Activated CD4-positive, alpha-beta memory T cell treated with anti-CD3 and anti-CD28 coated beads, Interleukin-2, amount 10 ng/mL, durations not matched to agents 7 days and 5 days (primary cell): ENCODE measurements at regions not wholly inside any gene's neighbourhood (a gene's known extent, or its start where the extent isn't known, plus 50 kb on each side); places are given as distances from the start of the nearest gene placed in this dataset.
"Not testable (repeated sequence)": the region's sequence is repeated elsewhere in the genome, so short reads cannot be mapped to it uniquely, and the experiment has no call there.

ENCODE experiments used
- CTCF ChIA-PET: fragments of 350-600 bp; sonication (Branson Sonifier 250); formaldehyde crosslinking; loops from one replicate; lab custom pipeline; 2021; ENCODE audit warnings: antibody characterized with exemption, inconsistent platforms; lab: Charles Lee
- POLR2A ChIA-PET: fragments of 350-600 bp; sonication (Branson Sonifier 250); formaldehyde crosslinking; loops from one replicate; lab custom pipeline; 2021; ENCODE audit warnings: antibody characterized with exemption; lab: Charles Lee
- DNase-seq: peaks from one replicate; pipeline ENCODE4 v3.0.0-alpha.2; 2020
- H3K27ac Mint-ChIP-seq: one replicate; pipeline ENCODE4 v1.8.0; 2021; ENCODE audit warnings: mild to moderate bottlenecking, mixed read lengths
- H3K27me3 Mint-ChIP-seq: one replicate; pipeline ENCODE4 v1.8.0; 2021; ENCODE audit warnings: mixed read lengths
- H3K36me3 Mint-ChIP-seq: one replicate; pipeline ENCODE4 v1.8.0; 2021; ENCODE audit warnings: low read depth, mixed read lengths
- H3K4me1 Mint-ChIP-seq: one replicate; pipeline ENCODE4 v1.8.0; 2021; ENCODE audit warnings: mixed read lengths
- H3K4me3 Mint-ChIP-seq: one replicate; pipeline ENCODE4 v1.8.0; 2021; ENCODE audit warnings: mild to moderate bottlenecking, mixed read lengths
- H3K9me3 Mint-ChIP-seq: one replicate; pipeline ENCODE4 v1.8.0; 2021; ENCODE audit warnings: mixed read lengths

DNA sequence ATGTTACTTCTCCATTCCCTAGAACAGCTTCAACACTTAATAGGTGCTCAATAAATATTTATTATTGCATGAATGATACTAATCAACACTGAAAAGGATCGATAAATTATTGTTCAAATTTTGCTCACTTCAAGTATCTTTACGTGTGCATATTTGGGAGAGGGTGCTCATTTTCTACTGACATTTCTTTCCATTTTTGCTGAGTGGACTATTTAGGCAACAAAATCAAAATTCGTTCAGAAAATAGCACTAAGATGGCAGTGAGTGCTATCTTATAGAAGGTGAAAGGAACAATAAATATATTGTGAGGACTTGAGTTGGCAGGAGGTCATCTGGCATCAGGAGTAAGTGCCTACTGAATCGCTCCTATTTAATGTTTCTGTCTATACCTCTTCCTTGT is 501.9 kb upstream of the IRAK1BP1 start:
- no peaks in the 10 kb centered on the region for H3K9me3 Mint-ChIP-seq
- no peak overlapping the region for H3K27ac Mint-ChIP-seq
- no peak overlapping the region for H3K4me3 Mint-ChIP-seq
- ChIA-PET POLR2A (no interaction called here), CTCF (no interaction called here)
- H3K4me1 Mint-ChIP-seq = no peaks in the 10 kb centered on the region
- DNase-seq = no peak
- H3K27me3 Mint-ChIP-seq = no peaks in the 10 kb centered on the region
- no peaks in the 10 kb centered on the region for H3K36me3 Mint-ChIP-seq

DNA sequence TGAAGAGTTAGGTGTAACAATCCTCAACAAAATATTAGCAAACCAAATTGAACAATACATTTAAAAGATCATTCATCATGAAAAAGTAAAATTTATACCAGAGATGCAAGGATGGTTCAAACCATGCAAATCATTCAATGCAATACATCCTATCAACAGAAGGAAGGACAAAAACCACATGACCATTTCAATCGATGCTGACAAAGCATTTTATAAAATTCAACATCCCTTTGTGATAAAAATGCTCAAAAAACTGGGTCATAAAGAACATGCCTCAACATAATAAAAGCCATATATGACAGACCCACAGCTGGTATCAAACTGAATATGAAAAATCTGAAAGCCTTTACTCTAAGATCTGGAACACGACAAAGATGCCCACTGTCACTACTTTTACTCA is 490.3 kb upstream of the IRAK1BP1 start:
- H3K4me3 Mint-ChIP-seq = no peak overlapping the region
- DNase-seq = no peak
- ChIA-PET POLR2A (no interaction called here), CTCF (no interaction called here)
- peaks cover 8% of the 10 kb centered on the region for H3K9me3 Mint-ChIP-seq
- H3K27me3 Mint-ChIP-seq = no peaks in the 10 kb centered on the region
- H3K27ac Mint-ChIP-seq = no peak overlapping the region
- H3K4me1 Mint-ChIP-seq = no peaks in the 10 kb centered on the region
- no peaks in the 10 kb centered on the region for H3K36me3 Mint-ChIP-seq

DNA sequence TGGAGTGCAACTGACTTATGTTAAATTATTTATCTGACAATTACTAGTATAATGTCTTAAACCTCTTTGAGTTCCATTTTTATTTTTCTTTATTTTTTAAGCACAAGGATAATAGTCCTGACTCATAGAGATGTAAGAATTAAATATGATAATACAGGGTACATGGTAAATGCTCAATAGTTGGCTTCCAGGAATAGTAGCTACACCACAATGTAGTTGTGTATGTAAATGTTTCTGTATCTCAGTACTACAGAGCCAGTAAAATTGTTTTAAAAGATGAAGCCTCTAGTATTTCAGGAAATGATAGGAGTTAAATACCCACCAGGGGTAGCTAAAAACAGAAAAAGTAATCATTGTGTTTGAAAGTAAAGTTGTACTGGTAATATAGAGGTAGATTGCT is 487.4 kb upstream of the IRAK1BP1 start:
- no peaks in the 10 kb centered on the region for H3K27me3 Mint-ChIP-seq
- no peaks in the 10 kb centered on the region for H3K4me1 Mint-ChIP-seq
- no peaks in the 10 kb centered on the region for H3K9me3 Mint-ChIP-seq
- no peak overlapping the region for H3K4me3 Mint-ChIP-seq
- POLR2A ChIA-PET = no interaction called here
- no peak for DNase-seq
- no peaks in the 10 kb centered on the region for H3K36me3 Mint-ChIP-seq
- CTCF ChIA-PET = no interaction called here
- H3K27ac Mint-ChIP-seq = no peak overlapping the region

DNA sequence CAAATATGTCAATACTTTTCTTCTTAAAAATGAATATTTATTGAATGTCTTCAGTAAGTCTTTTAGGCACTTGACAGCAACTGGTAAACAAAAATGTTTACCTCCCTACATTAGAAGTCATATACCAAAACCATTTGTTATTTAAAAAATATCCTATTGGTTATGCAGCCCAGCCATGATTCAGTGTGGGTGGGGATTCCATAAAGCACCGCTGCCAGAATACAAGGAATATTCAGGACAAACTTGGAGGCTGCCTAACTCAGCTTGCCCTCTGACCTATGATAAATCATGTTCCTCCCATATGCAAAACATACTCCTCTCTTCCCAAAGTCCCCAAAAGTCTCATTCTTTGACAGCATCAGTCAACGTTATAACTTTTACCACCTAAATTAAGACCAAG is 486.8 kb upstream of the IRAK1BP1 start:
- no peaks in the 10 kb centered on the region for H3K27me3 Mint-ChIP-seq
- CTCF ChIA-PET = no interaction called here
- no peaks in the 10 kb centered on the region for H3K4me1 Mint-ChIP-seq

DNA sequence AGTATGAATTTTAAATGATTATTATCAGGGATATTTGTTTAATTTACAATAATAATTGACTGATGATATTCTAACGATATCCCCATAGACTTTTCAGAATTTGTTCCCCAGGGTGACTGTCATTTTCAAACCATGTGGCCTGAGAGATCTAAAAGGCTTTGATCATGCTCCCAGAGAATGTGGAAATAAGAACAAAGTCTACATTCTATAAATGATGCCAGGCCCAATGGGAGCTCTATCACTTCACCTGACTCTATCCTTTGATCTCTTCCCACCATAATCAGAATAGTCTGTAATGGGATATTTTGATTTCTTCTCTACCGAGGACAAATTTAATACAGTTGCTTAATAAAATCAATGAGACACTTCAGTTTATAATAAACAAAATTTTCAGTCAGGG is 483.4 kb upstream of the IRAK1BP1 start:
- Mint-ChIP-seq H3K4me1 (no peaks in the 10 kb centered on the region), H3K27ac (no peak overlapping the region), H3K27me3 (no peaks in the 10 kb centered on the region), H3K4me3 (no peak overlapping the region), H3K36me3 (no peaks in the 10 kb centered on the region), H3K9me3 (peaks cover 20% of the 10 kb centered on the region)
- ChIA-PET POLR2A (no interaction called here), CTCF (no interaction called here)
- DNase-seq = no peak

More for the DNA sequence above, 486.8 kb upstream of the IRAK1BP1 start:
- H3K36me3 Mint-ChIP-seq = no peaks in the 10 kb centered on the region
- no peak for DNase-seq
- peaks cover 4% of the 10 kb centered on the region for H3K9me3 Mint-ChIP-seq
- H3K4me3 Mint-ChIP-seq = no peak overlapping the region
- H3K27ac Mint-ChIP-seq = no peak overlapping the region
- POLR2A ChIA-PET = no interaction called here

DNA sequence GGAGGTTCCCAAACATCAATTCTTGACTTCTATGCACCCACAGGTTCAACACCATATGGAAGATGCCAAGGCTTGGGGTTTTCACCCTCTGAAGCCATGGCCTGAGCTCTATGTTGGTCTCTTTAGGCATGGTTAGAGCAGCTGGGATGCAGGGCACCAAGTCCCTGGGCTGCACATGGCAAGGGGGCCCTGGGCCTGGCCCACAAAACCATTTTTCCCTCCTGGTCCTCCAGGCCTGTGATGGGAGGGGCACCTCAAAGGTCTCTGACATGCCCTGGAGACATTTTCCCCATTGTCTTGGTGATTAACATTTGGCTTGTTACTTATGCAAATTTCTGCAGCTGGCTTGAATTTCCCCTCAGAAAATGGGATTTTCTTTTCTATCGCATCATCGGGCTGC is 480.5 kb upstream of the IRAK1BP1 start:
- POLR2A ChIA-PET, H3K36me3 Mint-ChIP-seq, DNase-seq, H3K4me1 Mint-ChIP-seq, H3K4me3 Mint-ChIP-seq, H3K27me3 Mint-ChIP-seq, CTCF ChIA-PET, H3K27ac Mint-ChIP-seq: not testable (repeated sequence)
- H3K9me3 Mint-ChIP-seq = peaks cover 26% of the 10 kb centered on the region

DNA sequence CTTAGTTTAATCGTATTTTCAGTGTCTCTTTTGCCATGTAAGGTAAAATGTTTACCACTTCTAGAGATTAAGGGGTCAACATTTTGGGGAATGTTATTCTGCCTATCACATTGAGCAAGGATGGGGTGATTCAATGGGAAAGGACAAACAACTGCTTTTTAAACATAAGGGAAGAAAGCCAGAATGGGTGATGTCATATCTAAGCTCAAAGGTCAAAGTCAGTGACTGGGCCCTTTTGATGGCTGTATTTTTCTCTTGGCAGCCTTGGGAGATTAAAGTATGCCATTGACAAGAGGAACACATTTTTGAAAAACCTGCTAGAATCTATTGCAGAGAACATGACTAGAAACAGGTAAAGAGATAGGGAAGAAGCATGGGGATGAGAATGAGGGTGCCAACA is 477.3 kb upstream of the IRAK1BP1 start:
- no peak overlapping the region for H3K4me3 Mint-ChIP-seq
- no peaks in the 10 kb centered on the region for H3K27me3 Mint-ChIP-seq
- no peaks in the 10 kb centered on the region for H3K4me1 Mint-ChIP-seq
- CTCF ChIA-PET = no interaction called here
- peaks cover 29% of the 10 kb centered on the region for H3K9me3 Mint-ChIP-seq
- H3K36me3 Mint-ChIP-seq = no peaks in the 10 kb centered on the region
- POLR2A ChIA-PET = no interaction called here
- H3K27ac Mint-ChIP-seq = no peak overlapping the region
- DNase-seq = no peak

DNA sequence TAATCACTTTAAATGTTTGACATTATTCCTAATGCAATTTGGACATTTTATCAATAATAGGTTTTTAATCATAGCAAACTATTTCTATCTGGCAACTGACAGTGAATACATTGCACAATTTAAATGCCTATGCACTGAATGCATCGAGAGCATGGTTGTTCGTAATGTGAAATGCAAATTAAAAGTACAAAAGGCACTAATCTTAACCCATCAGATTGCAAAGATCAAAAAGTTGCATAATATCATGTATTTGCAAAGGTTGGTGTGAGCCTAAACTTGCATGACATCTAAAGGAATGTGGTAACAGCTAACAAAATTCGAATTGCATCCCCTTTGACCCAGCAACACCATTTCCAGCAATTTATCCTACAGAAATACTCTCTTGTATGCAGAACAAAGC is 469.9 kb upstream of the IRAK1BP1 start:
- no peaks in the 10 kb centered on the region for H3K36me3 Mint-ChIP-seq
- no peak for DNase-seq
- ChIA-PET POLR2A (no interaction called here), CTCF (no interaction called here)
- no peak overlapping the region for H3K4me3 Mint-ChIP-seq
- no peak overlapping the region for H3K27ac Mint-ChIP-seq
- peaks cover 5% of the 10 kb centered on the region for H3K9me3 Mint-ChIP-seq
- no peaks in the 10 kb centered on the region for H3K4me1 Mint-ChIP-seq
- no peaks in the 10 kb centered on the region for H3K27me3 Mint-ChIP-seq

DNA sequence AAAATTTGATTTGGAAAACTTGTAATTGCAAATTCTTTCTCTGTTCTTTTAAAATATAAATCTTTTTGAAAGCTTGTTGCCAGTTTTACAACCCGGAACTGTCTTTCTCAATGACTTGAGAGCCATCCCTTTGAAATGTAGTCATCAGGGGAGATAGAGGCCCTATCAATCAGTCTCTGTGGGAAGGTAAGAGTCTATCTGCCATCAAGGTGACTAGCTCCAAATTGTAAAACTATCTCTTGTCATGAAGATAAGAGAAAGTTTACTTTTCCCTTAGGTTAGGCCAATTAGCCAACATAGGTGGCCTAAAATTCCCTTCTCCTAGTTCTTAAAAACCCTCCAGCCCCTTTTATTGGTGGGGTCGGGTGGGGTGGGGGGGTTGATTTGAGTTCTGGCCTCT is 469.1 kb upstream of the IRAK1BP1 start:
- CTCF ChIA-PET = no interaction called here
- H3K36me3 Mint-ChIP-seq = no peaks in the 10 kb centered on the region
- POLR2A ChIA-PET = no interaction called here
- H3K4me3 Mint-ChIP-seq = no peak overlapping the region
- no peaks in the 10 kb centered on the region for H3K4me1 Mint-ChIP-seq
- H3K27me3 Mint-ChIP-seq = no peaks in the 10 kb centered on the region
- H3K9me3 Mint-ChIP-seq = peaks cover 5% of the 10 kb centered on the region
- H3K27ac Mint-ChIP-seq = no peak overlapping the region
- no peak for DNase-seq

DNA sequence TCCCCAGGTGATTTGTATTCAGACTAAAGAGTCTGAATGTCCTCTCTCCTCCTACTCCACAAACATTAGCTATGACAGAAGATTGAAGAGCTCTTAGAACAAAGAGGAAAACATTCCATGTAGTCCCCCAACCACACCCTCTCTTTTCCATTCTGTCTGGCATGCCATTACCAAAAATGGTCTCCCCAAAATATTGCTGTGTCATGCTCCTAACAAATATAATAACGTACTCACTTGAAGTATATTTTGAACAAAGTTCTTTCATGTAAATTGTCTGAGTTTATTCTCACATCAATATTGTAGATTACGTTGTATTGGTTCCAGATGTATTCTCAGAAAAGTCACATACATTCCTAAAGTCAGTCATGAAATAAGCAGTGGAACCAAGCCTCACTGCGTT is 467.3 kb upstream of the IRAK1BP1 start:
- Mint-ChIP-seq H3K4me3 (no peak overlapping the region), H3K27ac (no peak overlapping the region), H3K4me1 (no peaks in the 10 kb centered on the region), H3K27me3 (no peaks in the 10 kb centered on the region), H3K36me3 (no peaks in the 10 kb centered on the region), H3K9me3 (peaks cover 8% of the 10 kb centered on the region)
- DNase-seq = no peak
- ChIA-PET CTCF (no interaction called here), POLR2A (no interaction called here)

DNA sequence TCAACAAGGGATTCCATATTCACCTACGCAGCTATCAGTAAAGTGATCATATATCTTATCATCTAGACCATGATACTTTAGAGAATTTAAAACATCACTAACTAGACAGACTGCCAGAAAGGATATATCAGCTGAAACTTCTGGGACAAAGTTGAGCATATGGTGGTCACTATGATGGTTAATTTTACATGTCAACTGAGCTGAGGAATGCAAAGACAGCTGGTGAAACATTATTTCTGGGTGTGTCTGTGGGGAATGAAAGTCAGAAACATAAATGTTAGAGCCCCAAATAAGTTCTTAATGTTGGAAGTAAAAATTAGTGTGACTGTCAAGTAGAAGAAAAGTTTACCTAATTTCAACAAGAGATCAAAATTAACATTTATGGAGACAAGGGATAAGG is 440.0 kb upstream of the IRAK1BP1 start:
- Mint-ChIP-seq H3K27me3 (no peaks in the 10 kb centered on the region), H3K9me3 (peaks cover 6% of the 10 kb centered on the region), H3K4me3 (no peak overlapping the region), H3K4me1 (no peaks in the 10 kb centered on the region), H3K27ac (no peak overlapping the region), H3K36me3 (no peaks in the 10 kb centered on the region)
- ChIA-PET POLR2A (no interaction called here), CTCF (no interaction called here)
- no peak for DNase-seq

DNA sequence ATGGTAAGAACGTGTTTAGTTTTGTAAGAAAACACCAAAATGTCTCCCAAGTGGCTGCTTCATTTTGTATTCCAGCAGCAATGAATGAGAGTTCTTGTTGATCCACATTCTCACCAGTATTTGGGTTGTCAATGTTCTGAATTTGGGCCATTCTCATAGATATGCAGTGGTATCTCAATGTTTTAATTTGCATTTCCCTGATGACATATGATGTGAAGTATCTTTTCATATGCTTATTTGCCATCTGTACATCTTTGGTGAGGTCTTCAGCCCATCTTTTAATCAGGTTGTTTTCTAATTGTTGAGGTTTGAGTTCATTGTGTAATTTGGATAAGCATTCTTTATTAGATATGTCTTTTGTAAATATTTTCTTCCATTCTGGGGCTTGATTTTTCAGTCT is 436.8 kb upstream of the IRAK1BP1 start:
- Mint-ChIP-seq H3K4me1 (no peaks in the 10 kb centered on the region), H3K4me3 (no peak overlapping the region), H3K27ac (no peak overlapping the region), H3K27me3 (no peaks in the 10 kb centered on the region), H3K9me3 (no peaks in the 10 kb centered on the region), H3K36me3 (no peaks in the 10 kb centered on the region)
- ChIA-PET POLR2A (no interaction called here), CTCF (no interaction called here)
- no peak for DNase-seq

DNA sequence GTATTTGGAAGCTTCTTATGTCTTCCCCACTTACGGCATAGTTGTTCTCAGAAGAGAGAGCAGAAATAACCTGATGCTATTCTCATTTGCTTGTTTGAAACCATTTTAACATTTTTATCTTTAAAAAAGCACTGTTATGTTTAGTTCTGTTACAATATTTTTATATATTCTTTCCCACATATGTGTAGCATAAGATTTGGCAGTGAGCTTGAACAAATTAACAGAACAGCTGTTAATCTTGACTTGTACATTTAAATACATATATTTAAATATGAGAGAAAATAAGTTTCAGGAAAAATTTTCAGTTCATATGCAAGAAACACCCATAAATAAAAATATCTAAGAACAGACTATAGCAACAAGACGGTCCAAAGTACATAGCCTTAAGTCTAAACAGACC is 431.7 kb upstream of the IRAK1BP1 start:
- H3K9me3 Mint-ChIP-seq = no peaks in the 10 kb centered on the region
- H3K27ac Mint-ChIP-seq = no peak overlapping the region
- no peak for DNase-seq
- H3K4me3 Mint-ChIP-seq = no peak overlapping the region
- H3K4me1 Mint-ChIP-seq = no peaks in the 10 kb centered on the region
- H3K36me3 Mint-ChIP-seq = no peaks in the 10 kb centered on the region
- POLR2A ChIA-PET = no interaction called here
- no peaks in the 10 kb centered on the region for H3K27me3 Mint-ChIP-seq
- CTCF ChIA-PET = no interaction called here

DNA sequence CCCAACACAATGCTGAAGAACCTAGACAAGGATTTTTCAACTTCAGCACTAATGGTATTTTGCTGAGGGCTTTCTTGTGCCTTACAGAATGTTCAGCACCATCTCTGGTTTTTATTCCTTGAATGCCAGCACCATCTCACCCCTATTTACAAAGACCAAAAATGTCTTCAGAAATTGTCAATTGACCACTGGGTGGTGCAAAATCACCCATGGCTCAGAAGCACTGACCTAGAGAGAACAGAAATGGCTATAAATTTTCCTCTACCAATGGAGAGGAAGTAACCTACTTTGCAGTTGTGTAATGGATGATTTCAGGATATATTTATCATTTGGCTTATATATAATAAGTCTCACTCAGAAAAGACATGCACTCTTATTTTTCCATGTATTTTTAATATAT is 431.0 kb upstream of the IRAK1BP1 start:
- Mint-ChIP-seq H3K27me3 (no peaks in the 10 kb centered on the region), H3K4me3 (no peak overlapping the region), H3K27ac (no peak overlapping the region), H3K9me3 (no peaks in the 10 kb centered on the region), H3K36me3 (no peaks in the 10 kb centered on the region), H3K4me1 (no peaks in the 10 kb centered on the region)
- ChIA-PET CTCF (no interaction called here), POLR2A (no interaction called here)
- no peak for DNase-seq

DNA sequence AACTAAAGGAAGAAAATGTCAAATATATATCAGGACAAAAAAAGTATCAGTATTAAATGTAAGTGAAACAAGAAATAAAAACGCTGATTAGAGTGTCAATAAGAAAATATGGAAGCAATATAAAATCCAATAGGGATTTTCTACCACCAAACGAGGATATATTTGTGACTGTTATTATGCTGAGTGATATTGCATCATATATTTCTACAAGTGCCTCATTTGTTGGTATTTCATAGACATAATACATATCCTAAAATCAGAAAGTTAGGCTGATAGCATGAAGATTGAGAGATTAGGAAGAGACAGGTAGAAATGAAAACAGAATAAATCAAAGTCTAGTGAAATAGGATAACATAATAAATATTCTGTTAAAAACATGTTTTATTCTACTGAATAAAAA is 429.2 kb upstream of the IRAK1BP1 start:
- no peak for DNase-seq
- Mint-ChIP-seq H3K9me3 (no peaks in the 10 kb centered on the region), H3K4me3 (no peak overlapping the region), H3K4me1 (no peaks in the 10 kb centered on the region), H3K27me3 (no peaks in the 10 kb centered on the region), H3K27ac (no peak overlapping the region), H3K36me3 (no peaks in the 10 kb centered on the region)
- POLR2A ChIA-PET = no interaction called here
- CTCF ChIA-PET = no interaction called here
